ENCODE measurements at regions not wholly inside any gene's neighbourhood (a gene's known extent, or its start where the extent isn't known, plus 50 kb on each side); places are given as distances from the start of the nearest gene placed in this dataset.

GRCh38 chr5:85305766-85306165 is 921.1 kb upstream of the EDIL3 start:
- Mint-ChIP-seq H3K4me1 (ENCODE audit: insufficient read depth, unreplicated experiment) (no peaks in the 10 kb centered on the region), H3K4me3 (ENCODE audit: unreplicated experiment) (no peak overlapping the region), H3K27me3 (ENCODE audit: insufficient read depth, unreplicated experiment) (no peaks in the 10 kb centered on the region), H3K9me3 (ENCODE audit: unreplicated experiment) (no peaks in the 10 kb centered on the region), H3K36me3 (ENCODE audit: insufficient read depth, unreplicated experiment) (no peaks in the 10 kb centered on the region), H3K27ac (ENCODE audit: low read depth, unreplicated experiment) (no peak overlapping the region)
- CTCF ChIA-PET = no interaction called here
- intact Hi-C loops (cut with micrococcal nuclease) = no loop called here
- no peak for DNase-seq (ENCODE audit: unreplicated experiment)
- no TSS peak for BruUV-seq (replicated peaks)
- POLR2A ChIA-PET = no interaction called here
- TF ChIP-seq CTCF (IDR thresholded peaks at IDR 0.05; ENCODE audit: unreplicated experiment) = no peak

GRCh38 chr5:85311536-85311935 is 926.9 kb upstream of the EDIL3 start:
- Mint-ChIP-seq H3K36me3 (ENCODE audit: insufficient read depth, unreplicated experiment) (no peaks in the 10 kb centered on the region), H3K4me1 (ENCODE audit: insufficient read depth, unreplicated experiment) (no peaks in the 10 kb centered on the region), H3K27ac (ENCODE audit: low read depth, unreplicated experiment) (no peak overlapping the region), H3K27me3 (ENCODE audit: insufficient read depth, unreplicated experiment) (no peaks in the 10 kb centered on the region), H3K4me3 (ENCODE audit: unreplicated experiment) (no peak overlapping the region), H3K9me3 (ENCODE audit: unreplicated experiment) (no peaks in the 10 kb centered on the region)
- DNase-seq (ENCODE audit: unreplicated experiment) = no peak
- no peak for TF ChIP-seq CTCF (IDR thresholded peaks at IDR 0.05; ENCODE audit: unreplicated experiment)
- BruUV-seq (replicated peaks) = no TSS peak
- intact Hi-C loops (cut with micrococcal nuclease) = no loop called here
- ChIA-PET POLR2A (interaction anchor here (0.6 kb wide), 1 partner anchor 12 kb away, joined by 3 read pairs; no protein-coding TSS in a partner anchor), CTCF (no interaction called here)

DNA sequence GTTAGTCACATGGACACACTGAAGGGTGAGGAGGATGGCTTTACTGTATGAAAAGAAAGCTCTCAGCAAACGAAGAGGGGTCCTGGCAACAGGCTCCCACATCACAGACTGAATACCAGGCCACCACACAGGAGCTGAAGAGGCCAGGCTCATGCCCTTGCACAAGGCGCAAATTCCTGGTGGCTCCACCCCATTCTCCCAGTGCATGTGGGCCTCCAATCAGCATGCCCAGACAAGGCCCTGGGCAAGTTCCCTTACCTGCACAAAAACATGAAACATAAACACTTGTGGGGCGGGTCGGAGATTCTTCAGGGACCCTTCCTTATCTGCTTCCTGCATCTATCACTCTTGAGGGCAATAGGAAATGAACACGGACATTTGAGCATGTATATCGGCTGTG is 935.8 kb upstream of the EDIL3 start:
- intact Hi-C loops (cut with micrococcal nuclease) = no loop called here
- Mint-ChIP-seq H3K4me3 (ENCODE audit: unreplicated experiment) (no peak overlapping the region), H3K4me1 (ENCODE audit: insufficient read depth, unreplicated experiment) (no peaks in the 10 kb centered on the region), H3K27ac (ENCODE audit: low read depth, unreplicated experiment) (no peak overlapping the region), H3K9me3 (ENCODE audit: unreplicated experiment) (no peaks in the 10 kb centered on the region), H3K36me3 (ENCODE audit: insufficient read depth, unreplicated experiment) (no peaks in the 10 kb centered on the region), H3K27me3 (ENCODE audit: insufficient read depth, unreplicated experiment) (no peaks in the 10 kb centered on the region)
- DNase-seq (ENCODE audit: unreplicated experiment) = no peak
- POLR2A ChIA-PET = no interaction called here
- CTCF ChIA-PET = no interaction called here
- no TSS peak for BruUV-seq (replicated peaks)
- TF ChIP-seq CTCF (IDR thresholded peaks at IDR 0.05; ENCODE audit: unreplicated experiment) = no peak

DNA sequence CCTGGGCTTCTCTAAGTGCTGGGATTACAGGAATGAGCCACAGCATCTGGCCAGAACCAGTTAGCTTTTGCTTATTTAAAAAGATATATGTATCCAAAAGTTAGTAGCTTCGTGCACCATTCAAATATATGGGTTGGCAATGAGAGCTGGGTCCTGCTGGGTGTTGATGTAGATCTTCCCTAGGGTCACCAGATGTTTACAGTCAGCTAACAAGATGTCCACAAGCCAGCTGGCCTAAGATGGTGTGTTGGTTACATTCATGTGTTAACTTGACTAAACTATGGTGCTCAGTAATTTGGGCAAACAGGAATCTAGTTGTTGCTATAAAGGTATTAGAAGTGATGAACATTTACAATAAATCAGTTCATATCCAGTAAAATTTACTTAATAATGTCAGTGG is 948.6 kb upstream of the EDIL3 start:
- no peaks in the 10 kb centered on the region for H3K4me1 Mint-ChIP-seq (ENCODE audit: insufficient read depth, unreplicated experiment)

More for the DNA sequence above, 948.6 kb upstream of the EDIL3 start:
- H3K36me3 Mint-ChIP-seq (ENCODE audit: insufficient read depth, unreplicated experiment) = no peaks in the 10 kb centered on the region
- no peak for TF ChIP-seq CTCF (IDR thresholded peaks at IDR 0.05; ENCODE audit: unreplicated experiment)
- no TSS peak for BruUV-seq (replicated peaks)
- no peak overlapping the region for H3K27ac Mint-ChIP-seq (ENCODE audit: low read depth, unreplicated experiment)
- H3K27me3 Mint-ChIP-seq (ENCODE audit: insufficient read depth, unreplicated experiment) = peaks cover 11% of the 10 kb centered on the region
- intact Hi-C loops (cut with micrococcal nuclease) = no loop called here
- no peak for DNase-seq (ENCODE audit: unreplicated experiment)
- H3K4me3 Mint-ChIP-seq (ENCODE audit: unreplicated experiment) = no peak overlapping the region
- ChIA-PET POLR2A (interaction anchor here (0.6 kb wide), 1 partner anchor 1013 kb away, joined by 3 read pairs; no protein-coding TSS in a partner anchor), CTCF (no interaction called here)
- peaks cover 8% of the 10 kb centered on the region for H3K9me3 Mint-ChIP-seq (ENCODE audit: unreplicated experiment)

Measured in MCF 10A (cell line).